ENCODE measurements at regions not wholly inside any gene's neighbourhood (a gene's known extent, or its start where the extent isn't known, plus 50 kb on each side); places are given as distances from the start of the nearest gene placed in this dataset.

GRCh38 chr9:30697958-30698357, 1686.5 kb upstream of the ACO1 start (continued):
- no peak for TF ChIP-seq ETV6 (conservative IDR thresholded peaks at IDR 0.05 in 1 of 2, IDR thresholded peaks at IDR 0.05 in 1 of 2; ENCODE audit: borderline replicate concordance in 1 of 2, low read depth in 1 of 2)
- no peak for TF ChIP-seq ZBTB33 (IDR thresholded peaks at IDR 0.05)
- no peak for TF ChIP-seq ATF3 (IDR thresholded peaks at IDR 0.05; ENCODE audit: borderline replicate concordance, extremely low read depth, low read depth, low read length)
- TF ChIP-seq, protein P1, sequence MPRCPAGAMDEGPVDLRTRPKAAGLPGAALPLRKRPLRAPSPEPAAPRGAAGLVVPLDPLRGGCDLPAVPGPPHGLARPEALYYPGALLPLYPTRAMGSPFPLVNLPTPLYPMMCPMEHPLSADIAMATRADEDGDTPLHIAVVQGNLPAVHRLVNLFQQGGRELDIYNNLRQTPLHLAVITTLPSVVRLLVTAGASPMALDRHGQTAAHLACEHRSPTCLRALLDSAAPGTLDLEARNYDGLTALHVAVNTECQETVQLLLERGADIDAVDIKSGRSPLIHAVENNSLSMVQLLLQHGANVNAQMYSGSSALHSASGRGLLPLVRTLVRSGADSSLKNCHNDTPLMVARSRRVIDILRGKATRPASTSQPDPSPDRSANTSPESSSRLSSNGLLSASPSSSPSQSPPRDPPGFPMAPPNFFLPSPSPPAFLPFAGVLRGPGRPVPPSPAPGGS (IDR thresholded peaks at IDR 0.05; ENCODE audit: borderline replicate concordance, insufficient read depth, low read depth, low read length, poor library complexity, severe bottlenecking) = no peak
- no peak for TF ChIP-seq KAT2A (conservative IDR thresholded peaks at IDR 0.05; ENCODE audit: control insufficient read depth, low read depth, low read length)
- TF ChIP-seq ZNF274 (IDR thresholded peaks at IDR 0.05; ENCODE audit: insufficient read depth, insufficient read length) = no peak
- no peak for TF ChIP-seq PKNOX1 (IDR thresholded peaks at IDR 0.05)
- no peak for TF ChIP-seq SUPT20H (IDR thresholded peaks at IDR 0.05; ENCODE audit: borderline replicate concordance, control insufficient read depth, low read depth, low read length)
- TF ChIP-seq, protein P2, sequence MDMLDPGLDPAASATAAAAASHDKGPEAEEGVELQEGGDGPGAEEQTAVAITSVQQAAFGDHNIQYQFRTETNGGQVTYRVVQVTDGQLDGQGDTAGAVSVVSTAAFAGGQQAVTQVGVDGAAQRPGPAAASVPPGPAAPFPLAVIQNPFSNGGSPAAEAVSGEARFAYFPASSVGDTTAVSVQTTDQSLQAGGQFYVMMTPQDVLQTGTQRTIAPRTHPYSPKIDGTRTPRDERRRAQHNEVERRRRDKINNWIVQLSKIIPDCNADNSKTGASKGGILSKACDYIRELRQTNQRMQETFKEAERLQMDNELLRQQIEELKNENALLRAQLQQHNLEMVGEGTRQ (IDR thresholded peaks at IDR 0.05; ENCODE audit: borderline replicate concordance, low read depth, low read length) = no peak
- no peak for TF ChIP-seq BCLAF1 (IDR thresholded peaks at IDR 0.05)
